K562 (cell line): ENCODE measurements at regions not wholly inside any gene's neighbourhood (a gene's known extent, or its start where the extent isn't known, plus 50 kb on each side); places are given as distances from the start of the nearest gene placed in this dataset.

Experiments used
- ARID2 ChIP-seq: fragments of 450-650 bp; IDR thresholded peaks from 2 replicates; pipeline ENCODE4 v1.6.1; 2017; ENCODE audit warnings: antibody characterized with exemption, mild to moderate bottlenecking
- HDAC6 ChIP-seq: IDR thresholded peaks from 2 replicates; pipeline ENCODE4 v1.6.1; 2012; ENCODE audit warnings: low read depth, mild to moderate bottlenecking, control low read depth, inconsistent platforms, low read length, moderate library complexity
- HNRNPK ChIP-seq: fragments of 200-400 bp; formaldehyde crosslinking; IDR thresholded peaks from one replicate; pipeline ENCODE4 v1.6.1; 2018; ENCODE audit warnings: mild to moderate bottlenecking, low read depth, low read length; ENCODE audit not compliant: poor library complexity, severe bottlenecking
- HNRNPLL ChIP-seq: fragments of 200-400 bp; formaldehyde crosslinking; IDR thresholded peaks from 2 replicates; pipeline ENCODE4 v1.6.1; 2017; ENCODE audit warnings: low read length, low read depth, mild to moderate bottlenecking; ENCODE audit not compliant: poor library complexity, severe bottlenecking
- IRF2 ChIP-seq: sonication (generic); formaldehyde crosslinking; IDR thresholded peaks from 2 replicates; pipeline ENCODE4 v1.8.1; 2022; ENCODE audit warnings: mild to moderate bottlenecking, missing genetic modification reagents
- NFE2 ChIP-seq: IDR thresholded peaks from 2 replicates; pipeline ENCODE4 v1.6.1; 2014; ENCODE audit warnings: antibody characterized with exemption, low read depth
- NUFIP1 ChIP-seq: fragments of 450-650 bp; IDR thresholded peaks from 2 replicates; pipeline ENCODE4 v1.6.1; 2018; ENCODE audit not compliant: partially characterized antibody
- STAG1 ChIP-seq: sonication (generic); formaldehyde crosslinking; IDR thresholded peaks from 2 replicates; pipeline ENCODE4 v1.5.0; 2020; ENCODE audit warnings: missing genetic modification reagents, borderline replicate concordance
- XRCC5 ChIP-seq: fragments of 200-400 bp; formaldehyde crosslinking; IDR thresholded peaks from 2 replicates; pipeline ENCODE4 v1.6.1; 2017; ENCODE audit warnings: low read depth, mild to moderate bottlenecking, low read length
- ZBTB40 ChIP-seq, 2 experiments: fragments of 450-650 bp in 1 of 2; sonication (generic) in 1 of 2; formaldehyde crosslinking in 1 of 2; IDR thresholded peaks; 2 replicates each; pipeline versions ENCODE4 v1.7.1 to v1.9.0; 2016 to 2022; ENCODE audit warnings: inconsistent platforms in 1 of 2, mild to moderate bottlenecking in 1 of 2, missing genetic modification reagents in 1 of 2
- ZFPM2 ChIP-seq: fragments of 250-450 bp; sonication (Bioruptor Pico); IDR thresholded peaks from 2 replicates; pipeline ENCODE4 v1.5.1; 2022; ENCODE audit warnings: mild to moderate bottlenecking
- ZHX1 ChIP-seq: fragments of 150-350 bp; conservative IDR thresholded peaks from 2 replicates; pipeline ENCODE4 v1.6.1; 2014; ENCODE audit warnings: low read length
- ZKSCAN8 ChIP-seq: fragments of 200-800 bp; sonication (Bioruptor generic); IDR thresholded peaks from 2 replicates; pipeline ENCODE4 v1.6.1; 2016; ENCODE audit warnings: missing genetic modification characterization, missing compliant biosample characterization

- TF ChIP-seq ZBTB40 (IDR thresholded peaks at IDR 0.05) (no peak; the same call in 1 of the 2 replicates), ZBTB40 (CRISPR knock-in tag; IDR thresholded peaks at IDR 0.05) (no peak), HDAC6 (no peak), XRCC5 (no peak), ZKSCAN8 (peak; percentile 47; the same call in 1 of the 2 replicates), HNRNPK (no peak), NFE2 (no peak), ZHX1 (0 out of 2 replicates have a peak, but pooled peaks have one; percentile 16), NUFIP1 (no peak), ZFPM2 (CRISPR knock-in tag) (no peak), IRF2 (no peak), STAG1 (CRISPR knock-in tag) (no peak), ARID2 (no peak), HNRNPLL (no peak)
Observed at GRCh38 chr7:106501605-106502580, 159.1 kb downstream of the CCDC71L start (continued).
